ENCODE measurements at regions not wholly inside any gene's neighbourhood (a gene's known extent, or its start where the extent isn't known, plus 50 kb on each side); places are given as distances from the start of the nearest gene placed in this dataset.
"Not testable (repeated sequence)": the region's sequence is repeated elsewhere in the genome, so short reads cannot be mapped to it uniquely, and the experiment has no call there.

DNA sequence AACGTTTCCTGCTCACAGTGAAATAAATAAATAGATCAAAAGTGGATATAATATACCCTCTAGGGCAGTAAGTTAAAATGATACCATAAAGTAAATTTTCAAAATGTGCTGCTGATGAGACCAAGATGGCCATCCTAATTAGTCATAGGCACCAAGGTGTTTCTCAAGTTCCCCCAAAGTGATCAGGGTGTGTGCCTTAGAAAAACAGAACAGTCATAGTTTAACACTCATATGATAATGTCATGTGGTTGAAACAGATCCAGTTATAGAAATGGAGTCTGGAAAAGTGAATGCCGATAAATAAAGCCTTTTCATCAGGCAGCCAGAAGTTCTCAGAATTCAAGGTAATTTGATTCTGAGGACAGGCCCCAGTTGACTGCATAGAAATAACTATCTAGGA lies 161.5 kb upstream of the CDKN2B start:
- DNase-seq = no peak

DNA sequence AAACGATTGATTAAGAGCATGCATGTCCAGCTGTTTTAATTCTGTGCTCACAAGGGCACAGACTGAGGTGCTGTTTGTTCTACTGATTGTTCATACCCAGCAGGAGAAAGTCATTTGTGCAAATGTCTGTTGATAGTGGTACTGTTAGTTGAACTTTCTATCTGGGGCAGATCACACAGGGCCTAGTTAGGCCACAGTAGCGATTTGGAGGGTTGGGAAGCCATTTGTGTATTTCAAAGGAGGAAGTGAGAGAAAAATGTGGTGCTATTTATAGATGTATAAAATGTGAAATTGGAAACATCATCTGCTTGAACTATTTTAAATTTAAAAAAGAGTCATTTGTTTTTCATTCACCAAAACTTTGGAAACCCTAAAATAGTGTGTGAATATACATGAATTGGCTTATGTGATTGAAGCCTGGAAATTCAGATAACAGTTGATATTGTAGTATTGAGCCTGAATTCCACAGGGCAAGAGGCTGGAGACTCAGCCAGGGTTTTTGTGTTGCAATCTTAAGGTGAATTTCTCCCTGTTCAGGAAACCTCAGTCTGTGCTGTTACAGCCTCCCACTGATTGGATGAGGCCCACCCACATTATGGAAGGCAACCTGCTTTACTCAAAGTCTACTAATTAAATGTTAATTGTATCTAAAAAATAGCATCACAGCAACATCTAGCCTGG lies 162.0 kb upstream of the CDKN2B start:
- DNase-seq = no peak

DNA sequence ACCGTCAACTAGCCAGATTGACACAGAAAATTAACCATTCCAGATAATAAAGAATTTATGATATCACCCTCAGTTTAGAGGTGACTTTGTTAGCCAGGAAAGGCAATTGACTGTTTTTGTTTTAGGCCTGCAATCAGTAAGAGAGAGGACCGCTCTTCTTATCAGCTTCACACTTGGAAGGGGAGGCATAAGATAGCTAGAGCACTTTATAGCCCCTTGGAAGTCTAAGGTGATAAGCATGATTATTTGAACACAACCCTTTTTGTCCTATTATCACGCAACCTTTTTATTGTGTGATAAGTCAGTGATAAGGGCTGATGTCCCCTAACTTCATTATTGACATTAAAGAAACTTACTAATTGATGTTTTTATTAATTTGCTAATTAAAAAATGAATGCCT lies 162.6 kb upstream of the CDKN2B start:
- DNase-seq = no peak

GRCh38 chr9:22173908-22174307 lies 164.8 kb upstream of the CDKN2B start:
- DNase-seq = no peak

DNA sequence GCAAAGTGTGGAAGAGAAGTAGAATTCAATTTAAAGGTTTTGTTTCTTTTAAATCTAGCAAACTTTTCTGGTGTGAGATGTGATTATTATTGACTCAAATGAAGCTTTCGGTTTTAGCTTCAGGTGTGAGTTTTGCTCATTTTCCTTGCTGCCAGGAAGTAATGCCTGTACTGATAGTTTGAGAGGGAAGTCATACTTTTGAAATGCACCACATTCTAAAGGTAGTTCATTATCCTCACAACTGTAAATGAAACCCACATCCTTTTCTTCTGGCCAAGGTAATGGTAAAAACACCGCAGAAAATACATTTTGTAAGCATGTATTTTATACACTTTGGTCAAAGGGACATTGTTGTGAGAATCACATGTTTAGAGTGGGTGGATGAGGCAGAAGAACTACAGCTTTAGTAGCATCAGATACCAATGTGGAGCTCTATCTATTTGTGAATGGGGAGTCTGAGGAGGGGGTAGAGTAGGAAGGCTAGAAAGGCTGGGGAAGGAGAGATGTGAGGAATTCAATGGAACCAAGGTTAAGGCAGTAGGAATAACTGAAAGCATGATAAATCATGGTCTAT lies 167.0 kb upstream of the CDKN2B start:
- DNase-seq = no peak

- DNase-seq = not testable (repeated sequence)
Measured at GRCh38 chr9:22181021-22181420, 171.9 kb upstream of the CDKN2B start.

DNA sequence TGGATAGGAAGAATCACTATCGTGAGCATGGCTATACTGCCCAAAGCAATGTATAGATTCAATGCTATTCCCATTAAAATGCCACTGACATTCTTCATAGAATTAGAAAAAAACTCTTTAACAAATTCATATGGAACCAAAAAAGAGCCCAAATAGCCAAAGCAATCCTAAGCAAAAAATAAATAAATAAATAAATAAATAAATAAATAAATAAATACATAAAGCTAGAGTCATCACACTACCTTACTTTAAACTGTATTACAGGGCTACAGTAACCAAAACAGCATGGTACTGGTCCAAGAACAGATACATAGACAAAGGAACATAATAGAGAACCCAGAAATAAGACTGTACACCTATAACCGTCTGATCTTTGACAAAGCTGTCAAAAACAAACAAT lies 180.4 kb upstream of the CDKN2B start:
- no peak for DNase-seq

DNA sequence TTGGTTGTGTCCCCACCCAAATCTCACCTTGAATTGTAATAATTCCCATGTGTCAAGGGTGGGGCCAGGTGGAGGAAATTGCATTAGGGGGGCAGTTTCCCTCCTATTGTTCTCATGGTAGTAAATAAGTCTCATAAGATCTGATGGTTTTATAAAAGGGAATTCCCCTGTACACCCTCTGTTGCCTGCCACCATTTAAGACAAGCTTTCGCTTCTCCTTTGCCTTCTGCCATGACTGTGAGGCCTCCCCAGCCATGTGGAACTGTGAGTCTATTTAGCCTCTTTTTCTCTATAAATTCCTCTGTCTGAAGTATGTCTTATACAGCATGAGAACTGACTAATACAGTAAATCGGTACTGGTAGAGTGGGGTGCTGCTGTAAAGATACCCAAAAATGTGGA lies 187.9 kb upstream of the CDKN2B start:
- not testable (repeated sequence) for DNase-seq

DNA sequence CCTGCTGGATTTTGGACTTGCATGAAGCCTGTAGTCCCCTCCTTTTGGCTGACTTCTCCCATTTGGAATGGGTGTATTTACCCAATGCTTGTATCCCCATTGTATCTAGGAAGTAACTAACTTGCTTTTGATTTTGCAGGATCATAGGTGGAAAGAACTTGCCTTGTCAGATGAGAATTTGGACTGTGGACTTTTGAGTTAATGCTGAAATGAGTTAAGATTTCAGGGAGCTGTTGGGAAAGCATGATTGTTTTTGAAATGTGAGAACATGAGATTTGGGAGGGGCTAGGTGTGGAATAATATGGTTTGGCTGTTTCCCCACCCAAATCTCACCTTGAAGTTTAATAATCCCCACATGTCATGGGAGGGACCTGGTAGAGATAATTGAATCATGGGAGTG lies 189.6 kb upstream of the CDKN2B start:
- DNase-seq = no peak

GRCh38 chr9:22201256-22201655 lies 192.2 kb upstream of the CDKN2B start:
- DNase-seq = no peak

GRCh38 chr9:22203371-22204138 lies 194.4 kb upstream of the CDKN2B start:
- DNase-seq = no peak

- DNase-seq = no peak
Measured at GRCh38 chr9:22204240-22204639, 195.1 kb upstream of the CDKN2B start.

GRCh38 chr9:22206833-22207232 lies 197.7 kb upstream of the CDKN2B start:
- DNase-seq = no peak

DNA sequence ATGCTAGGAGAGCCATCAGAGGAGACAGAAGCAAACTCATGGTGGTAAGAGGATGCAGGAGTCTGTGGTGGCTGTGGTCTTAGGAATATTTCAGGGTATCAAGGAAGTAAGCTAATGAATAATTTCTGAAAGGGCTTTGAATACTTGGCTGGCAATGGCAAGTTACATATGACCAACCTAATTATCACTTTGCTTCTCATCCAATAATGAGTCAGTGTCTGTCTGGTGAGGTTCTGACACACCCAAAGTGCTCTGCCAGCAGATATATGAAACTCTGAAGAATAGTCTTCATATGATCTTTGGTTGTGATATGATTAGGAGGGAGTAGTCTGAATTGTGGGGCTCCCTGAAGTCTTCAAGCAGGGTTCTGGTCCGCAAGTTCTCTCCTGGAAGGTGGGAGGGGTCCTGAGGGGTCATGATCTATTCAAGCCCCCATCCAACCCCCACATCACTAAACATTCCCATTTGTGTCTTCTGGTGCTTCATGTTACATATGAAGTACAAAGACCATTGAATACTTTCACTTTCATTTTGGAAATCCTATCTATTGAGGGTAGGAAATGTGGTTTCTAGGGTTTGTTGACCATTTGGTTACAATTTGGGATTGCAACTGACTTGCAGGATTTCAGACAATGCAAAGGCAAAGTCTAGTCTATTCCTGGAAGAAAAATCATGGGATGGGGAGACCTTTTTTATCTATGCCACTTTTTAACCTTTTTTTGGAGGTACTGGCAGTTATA lies 199.9 kb upstream of the CDKN2B start:
- no peak for DNase-seq

GRCh38 chr9:22210262-22210661 lies 201.2 kb upstream of the CDKN2B start:
- no peak for DNase-seq

DNA sequence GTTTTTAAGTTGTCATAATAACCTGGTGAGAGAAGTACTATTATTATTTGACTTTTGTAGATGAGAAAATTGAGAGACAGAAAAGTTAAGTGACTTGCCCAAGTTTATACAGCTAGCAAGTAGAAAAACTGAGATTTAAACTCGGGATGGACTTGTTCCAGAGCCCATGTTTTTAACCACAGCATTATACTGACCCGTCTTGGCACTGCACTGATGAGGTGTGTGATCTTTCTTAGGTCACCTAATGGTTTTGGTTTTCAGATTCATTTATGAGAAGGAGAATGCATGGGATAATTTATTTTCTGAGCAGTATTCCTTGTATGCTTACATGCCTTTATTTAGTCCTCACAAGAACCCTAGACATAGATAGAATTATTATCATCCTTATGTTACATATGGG lies 201.8 kb upstream of the CDKN2B start:
- DNase-seq = no peak

- no peak for DNase-seq
Measured at GRCh38 chr9:22211588-22212360, 202.7 kb upstream of the CDKN2B start.

DNA sequence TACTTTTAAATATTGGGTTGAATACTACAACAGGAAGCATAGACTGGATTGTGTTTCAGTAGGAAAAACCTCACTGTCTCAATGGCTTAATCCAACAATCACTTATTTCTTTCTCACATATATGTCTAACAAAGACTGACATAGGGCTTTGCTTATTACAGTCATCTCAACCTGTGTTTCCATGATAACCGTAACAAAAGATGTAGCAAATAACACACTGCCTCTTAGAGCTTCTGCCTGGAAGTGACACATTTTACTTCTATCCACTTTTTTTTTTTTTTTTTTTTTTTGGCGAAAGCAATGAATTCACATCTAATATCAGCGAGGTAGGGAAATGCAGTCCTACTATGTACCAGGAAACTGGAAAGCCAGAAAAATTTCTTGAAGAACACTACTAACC lies 204.9 kb upstream of the CDKN2B start:
- peak; percentile 8 to 17 for DNase-seq

GRCh38 chr9:22214497-22215031 lies 205.5 kb upstream of the CDKN2B start:
- DNase-seq = peak in 1 of 2 experiments; percentile 43

GRCh38 chr9:22215521-22215920 lies 206.4 kb upstream of the CDKN2B start:
- DNase-seq = no peak

GRCh38 chr9:22216730-22217172 lies 207.6 kb upstream of the CDKN2B start:
- peak in 1 of 2 experiments; percentile 15 for DNase-seq

GRCh38 chr9:22217254-22217653 lies 208.1 kb upstream of the CDKN2B start:
- no peak for DNase-seq
